ENCODE measurements at regions not wholly inside any gene's neighbourhood (a gene's known extent, or its start where the extent isn't known, plus 50 kb on each side); places are given as distances from the start of the nearest gene placed in this dataset.

- no peak for DNase-seq (ENCODE audit: low read depth, low spot score)
- CTCF ChIA-PET, result no interaction called here
- TF ChIP-seq ZFX (IDR thresholded peaks at IDR 0.05) (no peak), MAX (IDR thresholded peaks at IDR 0.05) (no peak), SP1 (IDR thresholded peaks at IDR 0.05; ENCODE audit: low read depth) (no peak), CEBPB (IDR thresholded peaks at IDR 0.05; ENCODE audit: low read depth) (no peak), ZBTB33 (IDR thresholded peaks at IDR 0.05; ENCODE audit: extremely low read depth, insufficient replicate concordance, low read length) (no peak)
- TF ChIP-seq, protein P1, sequence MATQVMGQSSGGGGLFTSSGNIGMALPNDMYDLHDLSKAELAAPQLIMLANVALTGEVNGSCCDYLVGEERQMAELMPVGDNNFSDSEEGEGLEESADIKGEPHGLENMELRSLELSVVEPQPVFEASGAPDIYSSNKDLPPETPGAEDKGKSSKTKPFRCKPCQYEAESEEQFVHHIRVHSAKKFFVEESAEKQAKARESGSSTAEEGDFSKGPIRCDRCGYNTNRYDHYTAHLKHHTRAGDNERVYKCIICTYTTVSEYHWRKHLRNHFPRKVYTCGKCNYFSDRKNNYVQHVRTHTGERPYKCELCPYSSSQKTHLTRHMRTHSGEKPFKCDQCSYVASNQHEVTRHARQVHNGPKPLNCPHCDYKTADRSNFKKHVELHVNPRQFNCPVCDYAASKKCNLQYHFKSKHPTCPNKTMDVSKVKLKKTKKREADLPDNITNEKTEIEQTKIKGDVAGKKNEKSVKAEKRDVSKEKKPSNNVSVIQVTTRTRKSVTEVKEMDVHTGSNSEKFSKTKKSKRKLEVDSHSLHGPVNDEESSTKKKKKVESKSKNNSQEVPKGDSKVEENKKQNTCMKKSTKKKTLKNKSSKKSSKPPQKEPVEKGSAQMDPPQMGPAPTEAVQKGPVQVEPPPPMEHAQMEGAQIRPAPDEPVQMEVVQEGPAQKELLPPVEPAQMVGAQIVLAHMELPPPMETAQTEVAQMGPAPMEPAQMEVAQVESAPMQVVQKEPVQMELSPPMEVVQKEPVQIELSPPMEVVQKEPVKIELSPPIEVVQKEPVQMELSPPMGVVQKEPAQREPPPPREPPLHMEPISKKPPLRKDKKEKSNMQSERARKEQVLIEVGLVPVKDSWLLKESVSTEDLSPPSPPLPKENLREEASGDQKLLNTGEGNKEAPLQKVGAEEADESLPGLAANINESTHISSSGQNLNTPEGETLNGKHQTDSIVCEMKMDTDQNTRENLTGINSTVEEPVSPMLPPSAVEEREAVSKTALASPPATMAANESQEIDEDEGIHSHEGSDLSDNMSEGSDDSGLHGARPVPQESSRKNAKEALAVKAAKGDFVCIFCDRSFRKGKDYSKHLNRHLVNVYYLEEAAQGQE (IDR thresholded peaks at IDR 0.05; ENCODE audit: low read depth), result no peak
- Histone ChIP-seq H3K4me2 (ENCODE audit: low read length) (no peak overlapping the region), H3K9ac (ENCODE audit: low read length) (no peak overlapping the region), H3K79me2 (ENCODE audit: insufficient read depth, low read length) (no peaks in the 10 kb centered on the region), H3K9me2 (ENCODE audit: insufficient read depth) (no peaks in the 10 kb centered on the region), H3K4me1 (ENCODE audit: control insufficient read depth in 1 of 2, insufficient read depth in 2 of 2, low read length in 2 of 2) (no peaks in the 10 kb centered on the region), H3K27me3 (ENCODE audit: insufficient read depth, low read length) (no peaks in the 10 kb centered on the region), H4K20me1 (ENCODE audit: insufficient read depth) (no peaks in the 10 kb centered on the region), H2AFZ (ENCODE audit: low read depth, low read length, poor library complexity, severe bottlenecking) (no peak overlapping the region), H3K36me3 (ENCODE audit: control insufficient read depth in 1 of 2, insufficient read depth in 2 of 2, low read length in 2 of 2) (no peaks in the 10 kb centered on the region), H3K9me3 (ENCODE audit: control insufficient read depth in 1 of 2, insufficient read depth in 1 of 2, low read depth in 1 of 2, low read length in 2 of 2) (no peaks in the 10 kb centered on the region), H3K4me3 (replicated peaks in 1 of 2; ENCODE audit: low read depth in 1 of 2, low read length in 2 of 2) (no peak overlapping the region), H3K27ac (ENCODE audit: low read depth, low read length) (no peak overlapping the region)
- POLR2A ChIA-PET, result no interaction called here
- ATAC-seq, result no peak
- intact Hi-C loops (cut with micrococcal nuclease), result no loop called here
- RAD21 ChIA-PET (ENCODE audit: low non-redundant PET in 1 of 2, low total read pairs in 2 of 2, uncharacterized antibody in 2 of 2, unreplicated experiment in 2 of 2), result no interaction called here
- BruUV-seq (replicated peaks), result no TSS peak
Measured at GRCh38 chr2:168354499-168354898, 101.6 kb upstream of the CERS6 start.

Measured in HCT116 (cell line).